IPS-11a (cell line): ENCODE measurements at regions not wholly inside any gene's neighbourhood (a gene's known extent, or its start where the extent isn't known, plus 50 kb on each side); places are given as distances from the start of the nearest gene placed in this dataset.
"Not testable (repeated sequence)": the region's sequence is repeated elsewhere in the genome, so short reads cannot be mapped to it uniquely, and the experiment has no call there.

Experiments used
- H3K4me3 ChIP-seq: one replicate; pipeline ENCODE4 v1.5.1; 2013; ENCODE audit warnings: low read depth, low read length, control low read depth

DNA sequence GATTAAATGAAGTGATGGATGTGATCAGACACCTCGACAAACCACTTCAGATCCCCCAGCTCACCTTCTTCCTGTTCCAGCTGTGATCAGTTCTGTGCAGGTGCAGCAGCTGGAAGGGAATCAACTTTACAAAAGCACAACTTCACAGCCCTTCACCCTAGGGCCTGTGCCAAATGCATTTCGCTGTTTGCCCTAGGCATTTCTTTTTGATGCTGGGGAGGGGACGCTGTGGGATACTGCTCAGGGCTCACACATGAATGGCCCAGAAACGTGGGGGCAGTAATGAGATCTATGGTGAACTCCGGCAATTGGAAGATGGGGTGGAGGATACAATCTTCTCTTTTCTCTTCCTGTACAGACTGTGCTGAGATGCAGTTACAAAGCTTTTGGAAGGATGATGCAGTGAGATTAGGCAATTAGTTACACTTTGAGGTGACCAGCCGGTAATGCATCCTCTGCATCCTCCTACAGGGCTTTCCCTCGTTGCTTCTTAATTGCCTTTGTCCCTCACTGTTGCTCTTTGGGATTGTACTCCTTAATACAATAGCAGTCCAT, 215.1 kb upstream of the PITX2 start:
- H3K4me3 ChIP-seq = no peak overlapping the region

DNA sequence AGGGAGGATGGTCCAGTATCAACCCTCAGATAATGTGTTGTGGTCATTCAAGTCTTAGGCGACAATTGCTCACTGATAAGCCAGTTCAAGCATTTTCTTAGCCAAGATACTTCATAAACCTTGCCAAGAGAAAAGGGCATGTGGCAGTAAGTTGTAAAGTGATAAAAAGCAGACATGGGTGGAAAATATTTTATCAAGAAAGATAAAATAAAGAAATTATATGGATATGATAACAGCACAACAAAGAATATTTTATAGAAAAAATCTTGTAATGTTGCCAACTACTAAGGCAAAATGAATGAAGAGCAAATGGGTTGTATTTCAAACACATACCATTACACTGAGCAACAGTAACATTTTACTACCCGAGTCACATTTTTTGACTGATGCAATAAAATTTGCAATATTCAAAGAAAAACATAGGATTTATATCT, 217.4 kb upstream of the PITX2 start:
- H3K4me3 ChIP-seq = no peak overlapping the region

DNA sequence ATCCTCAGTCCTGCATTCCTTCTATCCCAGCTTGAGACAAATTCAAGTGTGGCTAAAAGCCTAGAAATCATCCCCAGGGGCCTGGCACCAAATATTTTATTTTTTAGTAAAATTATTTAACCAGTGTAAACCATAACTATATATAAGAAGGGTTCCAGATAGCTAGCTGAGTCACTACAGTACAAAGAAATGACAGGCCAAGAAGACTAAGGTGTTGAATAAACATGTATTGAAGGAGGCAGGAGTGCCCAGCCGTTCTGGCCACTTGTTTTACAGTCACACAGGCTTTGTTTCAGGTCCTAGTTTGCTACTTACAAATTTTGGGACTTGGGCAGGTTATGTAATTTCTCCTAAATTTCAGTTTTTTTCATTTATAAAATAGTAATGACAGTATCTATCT, 225.9 kb upstream of the PITX2 start:
- H3K4me3 ChIP-seq = no peak overlapping the region

DNA sequence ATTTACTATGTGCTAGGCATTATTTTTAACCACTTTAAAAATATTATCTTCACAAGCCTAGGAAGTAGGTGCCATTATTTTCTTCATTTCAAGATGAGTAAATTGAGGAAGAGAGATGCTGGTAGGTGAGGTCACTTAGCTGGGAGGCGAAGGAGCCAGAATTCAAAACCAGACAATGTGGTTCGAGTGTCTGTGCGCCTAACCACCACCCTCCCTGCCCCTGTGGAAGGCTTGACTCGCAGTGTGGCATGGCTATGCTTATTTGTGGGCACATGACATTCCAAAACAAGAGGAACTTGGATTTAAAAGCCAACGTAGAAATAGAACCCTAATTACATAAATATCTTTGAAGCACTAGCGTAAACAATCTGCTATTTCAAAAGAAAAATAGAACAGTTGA, 226.6 kb upstream of the PITX2 start:
- no peak overlapping the region for H3K4me3 ChIP-seq

DNA sequence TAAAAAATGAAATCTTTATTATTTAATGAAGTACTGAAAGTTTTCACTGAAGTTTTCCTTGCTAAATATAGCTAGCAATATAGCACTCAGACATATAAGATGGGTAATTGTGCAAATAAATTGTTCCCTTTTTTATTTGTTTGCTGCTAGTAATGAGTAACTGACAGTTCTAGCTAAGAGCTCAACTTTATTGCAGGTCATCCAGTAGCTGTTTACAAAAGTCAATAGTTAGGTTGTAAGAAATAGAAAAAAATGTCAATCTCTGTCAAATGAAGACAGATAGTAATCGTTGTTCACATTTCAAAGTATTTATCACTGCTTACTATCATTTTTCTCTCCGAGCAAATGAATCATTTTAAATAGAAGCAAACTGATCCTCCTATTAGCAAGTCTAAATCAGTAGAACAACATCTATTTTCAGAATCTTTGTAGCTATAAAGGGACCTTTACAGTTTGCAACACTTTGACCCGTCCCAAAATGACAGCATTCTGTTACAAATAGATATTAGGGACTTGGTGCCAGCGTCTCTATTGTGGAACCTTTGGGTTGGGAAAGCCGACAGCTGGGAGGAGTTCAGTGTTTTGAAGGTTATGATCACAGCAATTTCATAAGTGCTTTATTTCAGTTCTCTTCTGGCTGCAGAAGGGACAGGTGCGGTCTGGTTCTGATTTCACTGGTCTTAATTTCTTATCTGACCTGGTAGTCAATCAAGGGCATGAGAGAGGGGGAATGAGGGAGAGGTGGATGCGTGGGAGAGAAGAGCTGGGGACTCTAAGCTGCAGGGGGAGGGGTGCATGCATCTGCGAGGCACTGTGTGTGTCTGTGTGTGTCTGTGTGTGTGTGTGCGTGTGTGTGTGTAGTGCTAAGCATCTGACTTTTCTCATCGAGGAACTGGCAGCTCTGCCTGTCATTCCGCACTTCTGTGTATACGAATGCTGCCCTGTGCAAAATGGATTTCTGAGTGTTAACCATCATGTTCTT, 227.9 kb upstream of the PITX2 start:
- no peak overlapping the region for H3K4me3 ChIP-seq

DNA sequence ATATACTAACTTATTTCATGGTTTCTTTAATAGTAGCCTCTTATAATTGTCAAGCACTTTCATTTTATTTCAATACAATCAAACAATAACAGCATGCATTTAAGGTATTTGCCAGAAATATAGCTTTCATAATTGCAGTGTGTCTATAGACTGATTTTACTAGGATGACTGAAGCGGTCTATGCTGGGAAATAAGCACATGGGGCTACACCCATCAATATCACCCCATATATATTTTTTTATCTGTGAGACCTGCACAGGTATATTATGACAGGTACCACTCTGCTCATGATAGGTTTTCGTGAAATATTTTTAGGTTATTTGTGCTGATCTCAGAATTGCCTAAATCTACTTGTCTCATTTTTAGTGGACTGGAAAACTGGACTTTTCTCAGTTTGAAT, 229.1 kb upstream of the PITX2 start:
- no peak overlapping the region for H3K4me3 ChIP-seq

DNA sequence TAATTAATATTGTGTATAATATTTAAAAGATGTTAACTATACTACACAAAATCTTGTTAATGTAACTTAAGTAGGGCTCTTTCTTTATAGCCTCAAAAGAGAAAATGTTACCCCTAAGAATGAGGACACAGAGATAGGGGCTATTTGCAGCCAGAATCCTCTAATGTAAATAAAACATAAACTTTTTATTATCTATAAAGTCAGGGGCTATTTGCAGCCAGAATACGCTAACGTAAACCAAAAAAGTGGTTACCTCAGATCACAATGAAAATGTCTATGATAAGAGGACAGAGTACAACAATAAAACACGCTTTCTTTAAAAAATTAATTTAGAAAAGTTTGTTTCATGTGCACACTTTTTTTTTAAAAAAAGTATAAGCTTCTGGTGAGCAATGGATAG, 229.9 kb upstream of the PITX2 start:
- no peak overlapping the region for H3K4me3 ChIP-seq

DNA sequence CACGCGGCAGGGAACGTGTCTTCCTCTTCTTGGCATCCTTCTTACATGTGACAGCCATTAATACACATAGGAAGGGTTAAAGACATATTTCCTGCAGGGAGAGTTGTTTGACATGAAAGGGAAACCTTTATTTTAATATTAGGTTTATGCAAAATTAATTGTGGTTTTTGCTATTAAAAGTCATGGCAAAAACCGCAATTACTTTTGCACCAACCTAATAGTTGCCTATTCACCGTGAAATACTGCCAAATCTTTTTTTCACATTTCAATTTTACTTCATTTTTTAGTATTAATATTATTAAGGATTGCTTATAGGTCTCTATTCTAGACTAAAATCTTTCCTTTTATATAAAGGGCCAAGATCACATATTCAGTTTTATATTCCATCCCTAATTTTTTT, 230.4 kb upstream of the PITX2 start:
- H3K4me3 ChIP-seq = no peak overlapping the region

DNA sequence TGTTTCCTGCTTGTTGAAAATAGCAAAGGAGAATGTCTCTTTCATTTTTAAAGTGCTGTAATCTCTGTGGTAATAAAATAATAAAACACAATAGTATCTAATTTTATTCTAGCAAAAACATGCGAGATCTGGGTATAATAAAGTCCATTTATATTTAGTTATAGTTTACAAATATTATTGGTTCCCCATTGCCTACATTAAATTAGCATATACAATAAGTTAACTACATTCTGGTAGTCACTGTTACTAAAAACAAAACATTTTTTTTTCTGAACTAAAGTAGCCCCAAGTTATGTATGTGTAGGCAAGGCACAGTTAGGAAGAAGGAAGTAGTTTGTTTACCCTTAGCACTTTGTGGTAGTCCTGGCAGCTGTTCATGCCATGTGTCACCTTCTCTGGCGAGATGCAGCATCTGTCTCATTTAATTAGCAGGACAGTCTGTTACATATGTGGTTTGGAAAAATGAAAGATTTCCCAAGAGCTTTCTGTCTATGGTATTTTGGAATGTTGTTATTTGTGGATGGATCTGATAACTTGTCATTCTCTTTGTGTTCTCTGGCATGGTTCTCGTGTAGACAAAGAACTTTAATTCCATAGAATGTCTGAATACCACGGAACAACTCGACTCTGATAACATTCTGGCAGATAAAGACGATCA, 231.3 kb upstream of the PITX2 start:
- no peak overlapping the region for H3K4me3 ChIP-seq

DNA sequence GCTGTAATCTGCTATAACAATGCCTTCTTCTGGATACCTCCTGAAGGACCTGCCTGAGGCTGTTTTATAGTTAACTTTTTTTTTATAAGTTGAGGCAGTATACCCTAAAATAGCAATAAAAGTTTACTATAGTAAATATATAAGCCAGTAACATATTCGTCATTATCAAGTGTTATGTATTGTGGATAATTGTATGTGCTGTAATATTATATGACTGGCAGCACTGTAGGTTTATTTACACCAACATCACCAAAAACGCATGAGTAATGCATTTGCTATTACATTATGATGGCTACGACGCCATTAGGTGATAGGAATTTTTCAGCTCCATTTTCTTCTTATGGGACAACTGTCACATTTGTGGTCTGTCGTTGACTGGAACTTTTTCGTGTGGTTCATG, 237.2 kb upstream of the PITX2 start:
- no peak overlapping the region for H3K4me3 ChIP-seq

DNA sequence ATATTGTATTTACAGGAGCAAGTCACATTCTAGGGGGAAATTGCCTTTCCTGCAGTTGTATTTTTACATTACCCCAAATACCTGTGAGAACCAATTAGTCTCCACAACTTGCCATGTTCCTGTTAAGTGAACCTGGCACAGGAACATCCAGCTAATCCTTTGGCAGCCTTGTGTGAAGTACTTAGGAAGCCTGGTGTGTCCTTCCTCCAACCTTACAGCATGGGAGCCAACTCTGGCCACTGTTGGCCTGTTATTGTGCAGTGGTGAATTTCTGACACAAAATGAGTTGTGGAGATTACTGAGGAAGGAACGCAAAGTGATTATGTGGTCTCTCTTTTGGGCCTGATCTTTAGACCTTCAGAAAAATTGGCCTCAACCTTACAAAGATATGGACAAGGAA, 238.0 kb upstream of the PITX2 start:
- H3K4me3 ChIP-seq = no peak overlapping the region

DNA sequence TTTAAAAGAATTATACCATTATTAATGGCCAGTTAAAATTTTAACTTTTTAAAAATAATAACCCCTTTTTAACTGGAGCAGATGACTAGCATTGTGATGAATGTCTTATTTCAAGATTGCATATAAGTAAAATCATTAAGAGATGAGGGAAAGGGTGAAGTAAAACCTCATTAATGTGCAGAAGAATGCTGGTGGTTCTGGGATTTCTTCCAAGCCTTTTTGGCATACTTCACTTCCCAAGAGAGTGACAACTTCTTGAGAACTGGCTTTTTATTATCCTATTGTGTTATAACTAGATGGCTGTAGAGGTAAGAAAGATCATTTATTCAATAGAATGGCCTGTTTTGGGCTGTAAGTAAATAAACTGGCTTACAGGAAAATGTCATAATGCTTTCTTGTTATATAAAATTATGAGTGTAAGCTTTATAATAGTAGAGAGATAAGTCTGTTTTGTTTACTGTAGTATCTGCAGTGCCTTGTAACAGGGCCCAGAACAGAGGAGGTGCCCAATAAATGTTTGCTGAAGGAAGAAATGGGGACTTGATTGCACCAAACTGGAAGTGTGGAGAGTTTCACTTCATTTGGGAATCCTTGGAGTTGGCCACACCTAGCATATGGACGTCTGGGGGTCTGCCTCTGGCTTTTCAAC, 242.9 kb upstream of the PITX2 start:
- H3K4me3 ChIP-seq = no peak overlapping the region

DNA sequence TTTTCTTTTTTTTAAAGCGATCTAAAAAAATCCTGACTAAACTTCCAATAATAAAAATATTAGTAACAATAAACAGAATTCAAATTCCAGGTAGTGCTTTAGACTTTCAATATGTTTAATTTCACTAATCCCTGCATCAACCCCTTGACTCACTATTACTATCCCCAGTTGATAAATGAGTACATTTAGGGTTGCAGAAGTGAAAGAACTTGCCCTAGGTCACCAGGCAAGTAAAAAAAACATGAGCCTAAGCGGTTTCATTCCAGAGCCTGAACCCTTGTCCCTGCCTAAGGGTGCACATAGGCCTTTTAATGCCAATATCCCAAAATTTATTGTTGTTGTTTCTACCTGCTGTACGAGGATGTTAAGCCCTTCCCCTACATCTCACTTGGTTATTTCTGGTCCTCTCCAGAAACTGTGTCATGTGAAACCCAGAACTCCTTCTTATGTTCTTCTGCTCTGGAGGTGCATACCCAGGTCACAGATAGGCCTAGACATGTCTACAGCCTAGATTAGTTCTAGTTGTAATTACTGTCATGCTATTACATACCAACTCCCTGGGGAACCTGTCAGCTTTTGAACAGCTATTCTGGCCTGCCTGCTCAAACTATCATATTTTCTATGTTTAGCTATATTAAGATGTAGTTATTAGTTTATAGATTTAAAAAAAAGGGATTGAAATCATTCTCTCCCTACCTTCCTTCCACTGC, 244.5 kb upstream of the PITX2 start:
- no peak overlapping the region for H3K4me3 ChIP-seq

DNA sequence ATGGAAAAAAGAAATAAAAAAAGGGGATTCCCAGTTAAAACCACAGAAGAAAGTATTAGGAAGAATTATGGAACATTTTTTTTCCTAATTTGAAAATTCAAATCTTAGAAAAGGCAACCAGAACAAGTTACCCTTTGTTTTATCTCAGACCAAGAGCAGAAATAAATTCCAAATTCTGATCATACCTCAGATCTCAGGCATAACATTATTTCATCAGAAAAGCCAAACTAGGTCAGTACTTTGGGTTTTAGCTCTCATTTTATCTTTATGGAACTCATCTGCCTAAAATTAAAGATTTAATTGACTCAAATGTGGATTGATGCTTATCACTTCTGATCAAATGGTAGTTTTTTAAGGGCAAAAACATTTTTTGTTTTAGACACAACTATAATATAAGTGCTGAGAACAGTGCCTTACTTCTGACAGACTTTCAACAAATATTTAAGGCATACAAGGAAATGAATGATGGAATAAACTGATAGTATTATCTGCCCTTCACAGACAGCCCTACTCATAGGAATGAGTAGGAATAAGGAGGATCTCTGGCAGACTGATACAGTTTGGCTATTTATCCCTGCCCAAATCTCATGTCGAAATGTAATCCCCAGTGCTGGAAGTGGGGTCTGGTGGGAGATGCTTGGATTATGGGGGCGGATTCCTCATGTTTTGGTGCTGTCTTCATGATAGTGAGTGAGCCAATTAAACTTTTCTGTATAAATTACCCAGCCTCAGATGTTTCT, 245.3 kb upstream of the PITX2 start:
- no peak overlapping the region for H3K4me3 ChIP-seq

DNA sequence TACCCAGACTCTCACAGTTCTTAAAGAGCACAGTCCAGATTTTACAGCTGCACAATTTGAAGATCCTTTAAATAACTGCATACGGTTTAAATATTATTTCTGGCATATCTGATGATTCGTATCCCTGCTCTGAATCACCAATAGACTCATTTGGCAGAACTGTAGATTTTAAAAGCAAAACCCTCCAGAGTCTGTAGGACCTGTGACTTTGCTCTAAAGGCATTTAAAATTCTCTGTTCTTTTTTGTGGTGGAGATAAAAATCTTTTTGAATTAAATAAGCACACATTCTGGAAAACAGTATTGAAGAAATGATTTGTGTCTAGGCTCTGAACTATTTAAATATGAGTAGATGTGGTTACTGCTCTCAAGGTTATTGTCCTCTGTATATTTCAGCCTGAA, 246.2 kb upstream of the PITX2 start:
- H3K4me3 ChIP-seq = no peak overlapping the region

DNA sequence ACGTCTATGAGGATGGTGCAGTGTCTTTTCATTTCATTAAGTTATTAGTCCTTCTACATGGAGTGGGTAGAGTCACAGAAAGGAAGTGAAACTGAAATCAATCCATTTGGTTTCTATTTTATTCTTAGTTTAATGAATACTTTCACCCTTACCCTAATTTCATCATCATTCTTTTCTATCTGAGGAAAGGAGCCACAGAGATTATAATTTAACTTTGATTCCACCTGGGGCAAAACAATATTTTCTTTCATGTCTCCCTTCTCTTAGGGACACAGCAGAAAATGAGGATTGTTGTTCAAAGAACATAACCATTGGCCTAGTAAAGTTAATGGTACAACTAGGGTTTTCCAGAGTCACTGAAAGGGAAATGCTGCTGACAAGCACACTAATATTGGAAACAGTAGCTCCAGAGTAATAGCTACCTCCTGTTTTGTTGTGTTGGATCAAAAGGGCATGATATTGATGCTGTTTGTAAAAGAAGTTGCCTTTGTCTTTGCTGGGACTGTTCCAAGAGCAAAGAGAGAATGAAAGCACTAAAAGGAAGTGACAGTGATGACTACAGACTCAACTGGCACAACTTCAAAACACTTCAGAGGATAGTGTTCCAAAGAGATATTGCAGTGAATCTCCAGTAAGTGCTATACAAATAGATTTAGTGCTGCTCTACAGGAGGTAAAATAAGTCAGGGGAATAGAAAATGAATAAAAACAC, 247.1 kb upstream of the PITX2 start:
- H3K4me3 ChIP-seq = no peak overlapping the region

DNA sequence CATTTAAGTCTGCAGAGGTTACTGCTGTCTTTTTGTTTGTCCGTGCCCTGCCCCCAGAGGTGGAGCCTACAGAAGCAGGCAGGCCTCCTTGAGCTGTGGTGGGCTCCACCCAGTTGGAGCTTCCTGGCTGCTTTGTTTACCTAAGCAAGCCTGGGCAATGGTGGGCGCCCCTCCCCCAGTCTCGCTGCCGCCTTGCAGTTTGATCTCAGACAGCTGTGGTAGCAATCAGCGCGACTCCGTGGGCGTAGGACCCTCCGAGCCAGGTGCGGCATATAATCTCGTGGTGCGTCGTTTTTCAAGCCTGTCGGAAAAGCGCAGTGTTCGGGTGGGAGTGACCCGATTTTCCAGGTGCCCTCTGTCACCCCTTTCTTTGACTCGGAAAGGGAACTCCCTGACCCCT, 253.3 kb upstream of the PITX2 start:
- not testable (repeated sequence) for H3K4me3 ChIP-seq

DNA sequence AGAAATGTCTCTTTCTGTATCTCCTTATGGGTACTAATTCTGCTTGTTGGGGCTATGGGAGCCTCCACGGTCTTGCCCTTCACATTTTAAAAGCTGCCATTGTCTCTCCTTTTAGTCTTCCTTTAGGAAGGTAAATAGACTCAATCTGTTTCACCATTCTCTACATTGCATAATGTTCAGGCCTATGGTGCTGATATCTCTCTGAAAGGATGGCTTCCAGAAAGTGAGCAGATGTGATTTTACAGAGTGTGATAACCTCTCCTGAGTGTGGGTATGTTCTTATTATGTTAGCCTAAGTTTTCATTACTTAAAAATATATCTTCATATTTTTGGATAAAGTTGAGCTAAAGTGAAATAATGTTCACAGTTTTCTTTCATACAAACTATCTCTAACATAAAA, 254.0 kb upstream of the PITX2 start:
- no peak overlapping the region for H3K4me3 ChIP-seq

DNA sequence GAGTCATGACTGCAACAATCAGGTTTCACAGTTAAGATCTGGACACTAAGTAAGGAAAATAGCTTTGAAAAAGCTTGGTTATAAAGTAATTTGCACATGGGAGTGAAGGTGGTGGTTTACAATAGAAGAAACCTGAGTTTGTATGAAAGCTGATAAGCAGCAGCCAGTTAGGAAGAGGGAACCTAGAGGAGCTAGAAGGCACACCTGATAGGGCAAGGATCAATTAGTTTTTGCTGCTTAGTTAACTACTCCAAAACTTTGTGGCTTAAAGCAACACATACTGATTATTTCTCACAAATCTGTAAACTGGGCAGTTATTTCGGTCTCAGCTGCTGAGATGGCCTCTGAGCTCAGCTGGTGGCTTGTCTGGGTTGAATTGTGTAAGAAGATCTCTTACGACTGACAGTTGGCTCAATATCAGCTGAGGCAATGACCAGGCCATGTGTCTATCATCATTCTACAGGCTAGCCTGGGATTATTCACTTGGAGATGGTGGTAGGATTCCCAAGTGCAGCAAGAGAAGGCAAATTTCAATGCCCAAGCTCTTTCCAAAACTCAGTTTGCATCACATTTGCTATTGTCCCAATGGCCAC, 255.0 kb upstream of the PITX2 start:
- H3K4me3 ChIP-seq = no peak overlapping the region
